ENCODE measurements at regions not wholly inside any gene's neighbourhood (a gene's known extent, or its start where the extent isn't known, plus 50 kb on each side); places are given as distances from the start of the nearest gene placed in this dataset.
"Not testable (repeated sequence)": the region's sequence is repeated elsewhere in the genome, so short reads cannot be mapped to it uniquely, and the experiment has no call there.

GRCh38 chr18:8499810-8500675 lies 109.2 kb upstream of the RAB12 start:
- no peak for DNase-seq (ENCODE audit: low spot score)

- no peak for DNase-seq (ENCODE audit: low spot score)
These were observed 108.2 kb upstream of the RAB12 start for GRCh38 chr18:8501044-8501443.

- DNase-seq (ENCODE audit: low spot score) = no peak
These were observed 106.0 kb upstream of the RAB12 start for GRCh38 chr18:8503248-8503647.

- no peak for DNase-seq (ENCODE audit: low spot score)
These were observed 104.8 kb upstream of the RAB12 start for GRCh38 chr18:8504424-8504823.

- DNase-seq (ENCODE audit: low spot score) = no peak
These were observed 104.3 kb upstream of the RAB12 start for GRCh38 chr18:8504880-8505435.

GRCh38 chr18:8506251-8507049 lies 102.8 kb upstream of the RAB12 start:
- DNase-seq (ENCODE audit: low spot score) = no peak

- peak; percentile 12 for DNase-seq (ENCODE audit: low spot score)
These were observed 101.9 kb upstream of the RAB12 start for GRCh38 chr18:8507361-8507760.

- DNase-seq (ENCODE audit: low spot score) = no peak
These were observed 101.1 kb upstream of the RAB12 start for GRCh38 chr18:8507915-8508705.

- DNase-seq (ENCODE audit: low spot score) = no peak
These were observed 96.0 kb upstream of the RAB12 start for GRCh38 chr18:8513249-8513648.

- no peak for DNase-seq (ENCODE audit: low spot score)
These were observed 94.8 kb upstream of the RAB12 start for GRCh38 chr18:8514409-8514808.

- no peak for DNase-seq (ENCODE audit: low spot score)
These were observed 93.9 kb upstream of the RAB12 start for GRCh38 chr18:8515142-8515865.

GRCh38 chr18:8516371-8517250 lies 92.6 kb upstream of the RAB12 start:
- DNase-seq (ENCODE audit: low spot score) = no peak

- DNase-seq (ENCODE audit: low spot score) = no peak
These were observed 92.0 kb upstream of the RAB12 start for GRCh38 chr18:8517276-8517675.

GRCh38 chr18:8519102-8519501 lies 90.1 kb upstream of the RAB12 start:
- DNase-seq (ENCODE audit: low spot score) = no peak

GRCh38 chr18:8520266-8520665 lies 89.0 kb upstream of the RAB12 start:
- DNase-seq (ENCODE audit: low spot score) = no peak

- no peak for DNase-seq (ENCODE audit: low spot score)
These were observed 86.5 kb upstream of the RAB12 start for GRCh38 chr18:8522756-8523155.

- no peak for DNase-seq (ENCODE audit: low spot score)
These were observed 83.5 kb upstream of the RAB12 start for GRCh38 chr18:8525692-8526091.

- no peak for DNase-seq (ENCODE audit: low spot score)
These were observed 82.9 kb upstream of the RAB12 start for GRCh38 chr18:8526332-8526731.

GRCh38 chr18:8529609-8530008 lies 79.6 kb upstream of the RAB12 start:
- DNase-seq (ENCODE audit: low spot score) = no peak

- not testable (repeated sequence) for DNase-seq (ENCODE audit: low spot score)
These were observed 78.2 kb upstream of the RAB12 start for GRCh38 chr18:8531084-8531483.
